Body of pancreas (tissue), 4 donors: ENCODE measurements at regions not wholly inside any gene's neighbourhood (a gene's known extent, or its start where the extent isn't known, plus 50 kb on each side); places are given as distances from the start of the nearest gene placed in this dataset.

Experiments used
- ATAC-seq: fragments of 150-250 bp; one replicate; pipeline ENCODE4 v1.9.1; 2016
- DNase-seq, 4 donors: peaks; one replicate each; pipeline ENCODE4 v3.0.0-alpha.2; 2019
- H3K27ac ChIP-seq, 4 donors: fragments of 200-600 bp; sonication (generic); 1 replicate in 3 of 4; 2 replicates in 1 of 4; pipeline versions ENCODE4 v1.5.1 to v1.6.1; 2016 to 2019; ENCODE audit warnings: mild to moderate bottlenecking in 1 of 4, mixed read lengths in 1 of 4, moderate library complexity in 1 of 4
- H3K27me3 ChIP-seq, 2 donors: fragments of 200-600 bp; sonication (generic); one replicate each; pipeline ENCODE4 v1.6.0; 2016; ENCODE audit warnings: mild to moderate bottlenecking in 1 of 2
- H3K36me3 ChIP-seq, 2 donors: fragments of 200-600 bp; sonication (generic); replicated peaks in 1 of 2; 2 replicates each; pipeline ENCODE4 v1.5.1; 2016; ENCODE audit warnings: low read depth in 2 of 2; ENCODE audit not compliant: insufficient read depth in 1 of 2
- H3K4me1 ChIP-seq: fragments of 200-600 bp; sonication (generic); one replicate; pipeline ENCODE4 v1.6.0; 2016
- H3K4me3 ChIP-seq, 2 donors: fragments of 200-600 bp; sonication (generic); 1 replicate in 1 of 2; 2 replicates in 1 of 2; pipeline ENCODE4 v1.5.1; 2016 to 2019
- H3K9me3 ChIP-seq, 3 donors: fragments of 200-600 bp; sonication (generic); 1 replicate in 2 of 3; 2 replicates in 1 of 3; pipeline ENCODE4 v1.5.1; 2016
- CTCF ChIP-seq, 7 experiments: fragments of 450-650 bp in 4 of 7; fragments of 200-600 bp in 3 of 7; sonication (generic) in 3 of 7; IDR thresholded peaks; one replicate each; pipeline ENCODE4 v1.5.1; 2016 to 2019; ENCODE audit warnings: antibody characterized with exemption in 7 of 7
- POLR2A ChIP-seq, 3 donors: fragments of 450-650 bp; IDR thresholded peaks; one replicate each; pipeline ENCODE4 v1.6.1; 2016; ENCODE audit warnings: antibody characterized with exemption in 3 of 3, mild to moderate bottlenecking in 2 of 3
- WGBS, 2 donors: methylation state at CpG; one replicate each; pipeline ENCODE4 v1.1.5; 2017; 5-methylcytosine and 5-hydroxymethylcytosine counted together
- intact Hi-C: fragments of 100-400 bp; cut with DNase I; formaldehyde crosslinking; loops from one replicate; pipeline ENCODE4 v1.15.1; 2023

GRCh38 chr4:100248476-100248875 is 58.2 kb upstream of the DDIT4L start:
- 28 to 50% methylated on average over 3 of the region's 3 CpGs for WGBS, 2 donors

GRCh38 chr4:100246697-100247096 is 56.4 kb upstream of the DDIT4L start:
- TF ChIP-seq POLR2A (IDR thresholded peaks at IDR 0.05) = no peak
- no peak for TF ChIP-seq CTCF (IDR thresholded peaks at IDR 0.05)
- intact Hi-C loops = no loop called here
- H3K4me3 ChIP-seq = no peak overlapping the region
- H3K9me3 ChIP-seq = no peaks in the 10 kb centered on the region
- H3K27me3 ChIP-seq = no peaks in the 10 kb centered on the region
- H3K27ac ChIP-seq = no peak overlapping the region
- no peaks in the 10 kb centered on the region for H3K4me1 ChIP-seq
- peak; percentile 12 for ATAC-seq
- no peaks in the 10 kb centered on the region for H3K36me3 ChIP-seq
- no peak for DNase-seq

More at GRCh38 chr4:100248476-100248875, 58.2 kb upstream of the DDIT4L start:
- TF ChIP-seq CTCF (IDR thresholded peaks at IDR 0.05) (no peak), POLR2A (IDR thresholded peaks at IDR 0.05) (no peak)
- Histone ChIP-seq H3K4me3 (no peak overlapping the region), H3K4me1 (no peaks in the 10 kb centered on the region), H3K27ac (no peak overlapping the region), H3K9me3 (no peaks in the 10 kb centered on the region), H3K36me3 (no peaks in the 10 kb centered on the region), H3K27me3 (no peaks in the 10 kb centered on the region)
- ATAC-seq = no peak
- DNase-seq = no peak
- intact Hi-C loops = no loop called here

- H3K9me3 ChIP-seq = no peaks in the 10 kb centered on the region
- 69 to 79% methylated on average over 3 of the region's 3 CpGs for WGBS, 2 donors
Observed at GRCh38 chr4:100244347-100244746, 54.1 kb upstream of the DDIT4L start.

More at GRCh38 chr4:100244347-100244746, 54.1 kb upstream of the DDIT4L start:
- intact Hi-C loops = no loop called here
- no peak for DNase-seq
- H3K4me1 ChIP-seq = no peaks in the 10 kb centered on the region
- no peaks in the 10 kb centered on the region for H3K27me3 ChIP-seq
- H3K36me3 ChIP-seq = no peaks in the 10 kb centered on the region
- no peak overlapping the region for H3K4me3 ChIP-seq
- no peak for ATAC-seq
- no peak overlapping the region for H3K27ac ChIP-seq
- no peak for TF ChIP-seq CTCF (IDR thresholded peaks at IDR 0.05)
- TF ChIP-seq POLR2A (IDR thresholded peaks at IDR 0.05) = no peak
